Cardiac septum (tissue), 1 donor: ENCODE measurements at regions not wholly inside any gene's neighbourhood (a gene's known extent, or its start where the extent isn't known, plus 50 kb on each side); places are given as distances from the start of the nearest gene placed in this dataset.
"Not testable (repeated sequence)": the region's sequence is repeated elsewhere in the genome, so short reads cannot be mapped to it uniquely, and the experiment has no call there.

Experiments
- DNase-seq: peaks from one replicate; pipeline ENCODE4 v3.0.0-alpha.2; 2020; ENCODE audit warnings: low spot score
- intact Hi-C: fragments of 100-400 bp; cut with DNase I; formaldehyde crosslinking; loops from one replicate; pipeline ENCODE4 v1.14.0; 2022
- donor health status: DM: no; HTN: no; CAD: no.

DNA sequence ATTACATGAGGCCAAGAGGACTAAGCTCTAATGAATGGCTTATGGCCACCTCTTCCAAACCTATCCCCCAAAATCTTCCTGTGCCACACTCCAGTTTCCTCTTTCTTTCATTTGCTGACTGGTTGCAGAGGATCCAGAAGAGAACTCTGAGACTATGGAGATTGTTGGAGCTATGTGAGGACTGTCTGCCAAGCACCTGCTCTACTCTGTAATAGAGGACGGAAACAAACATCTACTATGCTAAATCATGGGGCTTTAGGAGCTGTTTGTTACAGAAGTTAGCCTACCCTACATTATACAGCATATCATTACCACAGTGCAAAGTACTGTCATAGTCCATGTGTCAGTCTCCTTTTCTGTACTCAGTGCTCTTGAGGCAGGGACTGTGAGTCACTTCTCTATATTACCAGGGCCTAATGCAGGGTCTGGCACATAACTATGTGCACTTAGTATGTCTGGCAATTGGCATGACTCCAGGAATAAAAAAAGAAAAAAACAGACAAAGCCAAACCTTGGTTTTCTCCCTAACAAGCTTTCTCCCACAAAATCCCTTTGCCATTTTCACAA, 95.1 kb downstream of the RPAP3 start:
- DNase-seq: no peak
- intact Hi-C loops: no loop called here

DNA sequence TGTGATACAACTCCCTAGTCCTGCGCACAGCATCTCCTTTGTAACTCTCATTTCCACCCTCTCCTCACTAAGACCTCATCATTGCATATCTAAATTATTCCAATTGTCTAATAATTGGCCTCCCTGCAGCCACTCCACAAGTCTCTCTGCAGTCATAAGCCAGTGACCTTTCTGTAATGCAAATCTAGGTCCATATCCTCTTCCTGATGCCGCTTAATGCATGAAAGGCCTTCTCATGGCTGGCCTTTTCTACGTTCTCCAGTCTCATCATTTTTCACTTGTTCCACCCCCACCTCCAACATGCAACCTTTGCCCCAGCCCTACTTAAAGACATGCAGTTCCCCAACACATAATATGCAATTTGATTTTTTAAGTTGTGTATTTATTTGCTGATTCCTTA, 96.0 kb downstream of the RPAP3 start:
- DNase-seq: no peak
- intact Hi-C loops: no loop called here

- DNase-seq, intact Hi-C loops: not testable (repeated sequence)
Observed at GRCh38 chr12:47608671-47609070, 97.2 kb downstream of the RPAP3 start.

- DNase-seq: no peak
- intact Hi-C loops: no loop called here
Observed at GRCh38 chr12:47604221-47604873, 101.5 kb downstream of the RPAP3 start.

DNA sequence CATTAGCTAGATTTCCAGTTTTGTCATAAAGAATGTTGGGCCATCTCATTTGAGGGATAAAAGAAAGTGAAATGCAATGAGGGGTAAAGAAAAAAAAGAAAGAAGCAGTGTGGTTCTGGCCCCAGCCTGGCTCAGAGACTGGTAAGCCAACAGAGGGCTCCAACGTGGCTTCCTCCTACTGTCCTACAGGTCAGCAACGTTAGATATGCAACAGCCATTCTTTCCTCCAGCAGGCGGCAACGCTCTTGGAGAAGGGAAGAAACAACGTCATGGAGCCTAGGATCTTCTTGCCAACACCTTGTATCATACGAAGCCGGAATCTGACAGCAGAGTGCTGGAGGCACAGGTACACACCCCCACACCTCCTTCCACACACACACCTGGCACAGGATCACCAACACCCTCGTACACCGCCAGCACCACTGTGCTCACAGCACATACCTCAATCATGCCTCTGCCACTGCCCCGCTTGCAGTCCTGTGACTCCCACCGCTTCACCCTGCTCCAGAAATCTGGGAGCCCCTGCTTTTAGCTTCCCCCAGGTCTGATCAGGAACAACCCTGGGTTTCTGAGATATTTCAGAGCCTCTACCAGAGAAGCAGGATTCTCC, 102.8 kb downstream of the RPAP3 start:
- intact Hi-C loops: no loop called here
- no peak for DNase-seq

GRCh38 chr12:47602325-47602724, 103.5 kb downstream of the RPAP3 start:
- intact Hi-C loops: no loop called here
- DNase-seq: no peak

- intact Hi-C loops: no loop called here
- DNase-seq: no peak
Observed at GRCh38 chr12:47601071-47601470, 104.8 kb downstream of the RPAP3 start.

DNA sequence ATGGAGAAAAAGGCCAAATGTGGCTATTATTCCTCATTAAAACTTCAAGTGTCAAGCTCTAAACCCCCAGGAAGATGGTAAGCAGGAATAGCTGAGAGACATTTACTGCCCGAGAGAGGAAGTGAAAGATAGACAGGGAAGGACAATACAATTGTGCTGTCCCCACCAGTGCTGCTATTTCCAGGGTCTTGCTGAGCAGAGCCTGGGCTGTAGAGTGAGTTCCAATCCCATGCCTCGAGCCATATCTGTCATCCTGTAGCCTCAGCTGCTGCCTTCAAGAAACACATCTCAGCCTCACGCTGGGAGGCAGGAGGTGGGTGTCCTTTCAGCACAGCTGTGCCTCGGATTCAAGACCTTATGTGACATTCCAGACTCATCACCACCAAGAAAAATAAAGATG, 114.0 kb downstream of the RPAP3 start:
- no peak for DNase-seq

DNA sequence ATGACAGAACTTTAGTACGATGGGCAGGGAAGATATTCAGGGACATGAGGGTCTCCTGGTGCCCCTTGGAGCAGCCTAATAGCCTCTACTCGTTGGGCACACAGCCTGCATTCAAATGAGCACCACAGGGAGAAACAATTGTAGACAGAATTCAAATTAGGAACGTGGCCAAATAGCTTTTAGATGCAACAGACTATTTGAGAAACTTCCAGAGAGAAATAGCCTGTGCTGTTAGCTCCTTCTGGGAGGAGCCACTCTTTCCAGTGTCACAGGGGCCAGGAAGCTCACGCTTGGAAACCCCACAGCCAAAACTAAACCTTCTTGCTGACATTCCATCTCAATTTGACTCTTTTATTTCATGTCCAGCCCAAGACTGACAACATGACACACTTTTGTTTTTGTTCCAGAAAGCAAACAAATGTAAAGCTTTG, 114.5 kb downstream of the RPAP3 start:
- intact Hi-C loops: no loop called here
- no peak for DNase-seq

More for the DNA sequence above, 114.0 kb downstream of the RPAP3 start:
- intact Hi-C loops: no loop called here

GRCh38 chr12:47590771-47591360, 115.0 kb downstream of the RPAP3 start:
- intact Hi-C loops: no loop called here
- no peak for DNase-seq

DNA sequence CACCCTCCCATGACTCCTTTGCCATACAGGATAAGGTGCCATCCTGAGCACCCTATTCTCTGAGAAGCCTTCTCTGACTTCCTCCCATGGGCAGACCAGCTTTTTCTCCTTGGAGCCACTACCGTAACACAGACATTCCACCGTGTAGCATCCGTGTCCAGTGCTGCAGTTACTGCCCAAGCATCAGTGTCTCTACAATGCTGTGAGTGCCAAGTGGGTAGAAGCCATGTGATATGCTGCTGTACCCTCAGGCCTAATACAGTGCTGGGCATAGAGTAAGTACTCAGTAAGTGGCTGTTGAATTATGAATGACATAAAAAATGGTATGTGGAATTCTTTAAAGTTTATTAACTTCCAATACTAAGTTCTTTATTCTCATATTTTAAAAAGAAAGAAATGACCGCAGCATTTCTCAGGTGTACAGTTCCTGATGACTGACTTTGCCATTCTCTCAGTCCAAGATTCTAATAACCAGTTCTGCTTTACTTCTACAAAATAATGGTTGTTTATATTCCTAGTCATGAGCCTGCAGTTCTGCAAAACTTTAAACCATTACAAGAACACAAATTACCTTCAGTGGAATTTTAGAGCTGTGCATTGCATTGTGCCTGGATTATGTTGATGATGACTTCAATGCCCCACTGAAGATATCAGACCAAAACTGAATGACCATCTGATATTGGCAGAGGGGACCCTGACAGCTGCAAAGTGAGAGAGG, 118.7 kb downstream of the RPAP3 start:
- no peak for DNase-seq
- intact Hi-C loops: no loop called here

- DNase-seq: no peak
- intact Hi-C loops: no loop called here
Observed at GRCh38 chr12:47585507-47585906, 120.3 kb downstream of the RPAP3 start.

- intact Hi-C loops: no loop called here
- no peak for DNase-seq
Observed at GRCh38 chr12:47578836-47579235, 127.0 kb downstream of the RPAP3 start.

DNA sequence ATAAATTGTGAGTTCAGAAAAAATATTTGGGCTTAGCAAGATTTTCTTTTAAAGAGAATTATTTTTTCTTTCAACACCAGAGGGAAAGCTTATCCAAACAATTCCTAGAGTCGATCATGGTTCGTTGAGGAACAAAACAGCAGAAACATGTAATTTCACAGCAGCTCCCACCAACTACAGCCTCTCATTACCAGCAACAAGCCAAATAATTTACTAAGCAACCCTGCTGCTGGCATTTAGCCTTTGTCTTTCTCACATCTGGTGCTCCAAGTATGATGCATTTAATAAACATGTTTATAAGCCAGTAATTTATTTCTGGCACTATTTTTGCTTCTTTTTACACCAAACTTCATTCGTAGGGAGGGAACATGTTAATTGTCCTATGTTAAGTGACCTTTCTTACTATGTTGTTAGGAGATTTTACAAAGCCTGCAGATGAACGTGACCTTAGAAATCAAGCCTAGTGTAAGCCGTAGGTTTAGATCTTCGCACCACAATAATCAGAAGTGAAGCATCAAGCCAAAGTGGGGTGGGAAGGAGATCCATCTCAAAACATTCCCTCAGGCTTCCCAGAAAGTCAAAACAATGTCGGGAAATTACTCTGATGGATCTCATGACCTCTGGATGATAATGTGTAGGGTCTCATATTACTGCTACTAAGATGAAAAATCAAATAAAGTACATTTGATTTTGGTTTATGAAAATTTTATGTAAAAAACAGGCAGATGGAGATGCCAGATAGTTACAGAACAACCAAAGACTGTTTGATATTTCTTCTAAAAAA, 128.4 kb downstream of the RPAP3 start:
- intact Hi-C loops: no loop called here
- no peak for DNase-seq

DNA sequence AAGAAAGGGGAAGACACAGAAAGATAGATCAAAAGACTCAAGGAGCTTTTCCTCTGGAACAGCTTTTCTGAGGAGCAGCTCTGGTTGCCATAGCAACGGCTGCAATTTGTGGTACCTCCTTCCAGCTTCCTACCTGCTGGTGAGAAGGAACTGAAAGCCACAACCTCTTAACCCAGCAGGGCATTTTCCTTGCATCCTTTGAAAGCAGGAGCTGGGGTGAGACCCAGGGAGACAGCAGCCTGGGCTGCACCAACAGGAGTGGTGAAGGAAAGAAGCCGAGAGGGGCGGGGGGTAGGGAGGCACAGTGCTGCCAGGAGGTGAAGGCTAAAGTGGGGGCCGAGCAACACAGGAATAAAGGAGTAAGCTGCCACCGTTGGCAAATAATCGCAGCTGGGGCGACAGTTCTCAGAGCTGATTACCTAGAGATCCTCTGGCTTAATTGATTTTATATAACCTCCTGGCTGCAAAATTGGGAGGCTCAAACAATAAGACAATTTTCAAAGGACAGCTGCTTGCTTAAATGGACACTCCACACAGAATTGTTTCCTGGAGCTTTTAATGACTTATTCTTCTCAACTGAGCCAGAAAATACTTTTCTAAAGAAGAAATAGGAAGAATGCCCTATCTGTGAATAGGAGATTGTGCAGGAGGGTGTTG, 129.4 kb downstream of the RPAP3 start:
- DNase-seq: no peak
- intact Hi-C loops: no loop called here

GRCh38 chr12:47574252-47575021, 131.4 kb downstream of the RPAP3 start:
- no peak for DNase-seq
- intact Hi-C loops: no loop called here

DNA sequence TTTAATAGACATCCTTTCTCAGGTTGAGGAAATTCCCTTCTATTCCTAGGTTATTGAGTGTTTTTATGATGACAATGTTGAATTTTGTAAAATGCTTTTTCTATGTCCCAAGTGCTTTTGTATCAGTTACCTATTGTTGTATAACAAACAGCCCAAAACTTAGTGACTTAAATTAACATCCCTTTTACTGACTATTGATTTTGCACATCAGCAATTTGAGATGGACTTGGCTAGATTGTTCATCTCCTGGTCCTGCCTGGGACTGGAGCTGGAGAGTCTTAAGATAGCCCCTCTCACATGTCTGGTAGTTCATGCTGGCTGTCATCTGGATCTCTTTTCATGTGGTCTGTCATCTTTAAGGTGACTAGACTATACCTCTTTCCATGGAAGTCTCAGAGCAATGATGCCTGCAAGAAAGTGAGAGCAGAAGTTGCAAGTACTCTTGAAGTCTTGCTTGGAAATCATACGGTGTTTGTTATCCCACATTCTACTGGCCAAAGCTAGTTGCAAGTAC, 132.6 kb downstream of the RPAP3 start:
- intact Hi-C loops: no loop called here
- DNase-seq: no peak

GRCh38 chr12:47570151-47570550, 135.7 kb downstream of the RPAP3 start:
- intact Hi-C loops: no loop called here
- no peak for DNase-seq
